ENCODE measurements at regions not wholly inside any gene's neighbourhood (a gene's known extent, or its start where the extent isn't known, plus 50 kb on each side); places are given as distances from the start of the nearest gene placed in this dataset.

GRCh38 chr13:39803156-39803555 is 147.7 kb downstream of the COG6 start:
- H3K27ac Mint-ChIP-seq (ENCODE audit: unreplicated experiment): no peak overlapping the region
- H3K4me1 Mint-ChIP-seq (ENCODE audit: unreplicated experiment): no peaks in the 10 kb centered on the region

GRCh38 chr13:39803851-39804250 is 148.4 kb downstream of the COG6 start:
- Mint-ChIP-seq H3K27me3 (ENCODE audit: unreplicated experiment) (peaks cover 8% of the 10 kb centered on the region), H3K4me3 (ENCODE audit: unreplicated experiment) (no peak overlapping the region), H3K27ac (ENCODE audit: unreplicated experiment) (no peak overlapping the region), H3K9me3 (ENCODE audit: unreplicated experiment) (peaks cover 5% of the 10 kb centered on the region), H3K4me1 (ENCODE audit: unreplicated experiment) (no peaks in the 10 kb centered on the region), H3K36me3 (ENCODE audit: unreplicated experiment) (peaks cover 3% of the 10 kb centered on the region)
- DNase-seq (ENCODE audit: extremely low spot score, unreplicated experiment): no peak
- no peak for TF ChIP-seq CTCF (IDR thresholded peaks at IDR 0.05)

More at GRCh38 chr13:39803156-39803555, 147.7 kb downstream of the COG6 start:
- no peak overlapping the region for H3K4me3 Mint-ChIP-seq (ENCODE audit: unreplicated experiment)
- H3K27me3 Mint-ChIP-seq (ENCODE audit: unreplicated experiment): peaks cover 6% of the 10 kb centered on the region
- TF ChIP-seq CTCF (IDR thresholded peaks at IDR 0.05): no peak
- no peak for DNase-seq (ENCODE audit: extremely low spot score, unreplicated experiment)
- H3K36me3 Mint-ChIP-seq (ENCODE audit: unreplicated experiment): peaks cover 3% of the 10 kb centered on the region
- peaks cover 5% of the 10 kb centered on the region for H3K9me3 Mint-ChIP-seq (ENCODE audit: unreplicated experiment)

GRCh38 chr13:39804332-39805210 is 149.1 kb downstream of the COG6 start:
- no peaks in the 10 kb centered on the region for H3K4me1 Mint-ChIP-seq (ENCODE audit: unreplicated experiment)
- TF ChIP-seq CTCF (IDR thresholded peaks at IDR 0.05): no peak
- no peak overlapping the region for H3K4me3 Mint-ChIP-seq (ENCODE audit: unreplicated experiment)
- DNase-seq (ENCODE audit: extremely low spot score, unreplicated experiment): no peak
- peaks cover 8% of the 10 kb centered on the region for H3K27me3 Mint-ChIP-seq (ENCODE audit: unreplicated experiment)
- peaks cover 5% of the 10 kb centered on the region for H3K9me3 Mint-ChIP-seq (ENCODE audit: unreplicated experiment)
- H3K36me3 Mint-ChIP-seq (ENCODE audit: unreplicated experiment): peaks cover 3% of the 10 kb centered on the region
- no peak overlapping the region for H3K27ac Mint-ChIP-seq (ENCODE audit: unreplicated experiment)

GRCh38 chr13:39809466-39809865 is 154.0 kb downstream of the COG6 start:
- H3K4me3 Mint-ChIP-seq (ENCODE audit: unreplicated experiment): no peak overlapping the region
- no peaks in the 10 kb centered on the region for H3K4me1 Mint-ChIP-seq (ENCODE audit: unreplicated experiment)
- peaks cover 8% of the 10 kb centered on the region for H3K27me3 Mint-ChIP-seq (ENCODE audit: unreplicated experiment)
- no peak overlapping the region for H3K27ac Mint-ChIP-seq (ENCODE audit: unreplicated experiment)
- DNase-seq (ENCODE audit: extremely low spot score, unreplicated experiment): no peak
- H3K9me3 Mint-ChIP-seq (ENCODE audit: unreplicated experiment): no peaks in the 10 kb centered on the region
- no peaks in the 10 kb centered on the region for H3K36me3 Mint-ChIP-seq (ENCODE audit: unreplicated experiment)
- TF ChIP-seq CTCF (IDR thresholded peaks at IDR 0.05): no peak

GRCh38 chr13:39810091-39810877 is 154.8 kb downstream of the COG6 start:
- Mint-ChIP-seq H3K4me1 (ENCODE audit: unreplicated experiment) (no peaks in the 10 kb centered on the region), H3K27ac (ENCODE audit: unreplicated experiment) (no peak overlapping the region), H3K27me3 (ENCODE audit: unreplicated experiment) (peaks cover 8% of the 10 kb centered on the region), H3K36me3 (ENCODE audit: unreplicated experiment) (no peaks in the 10 kb centered on the region), H3K9me3 (ENCODE audit: unreplicated experiment) (no peaks in the 10 kb centered on the region), H3K4me3 (ENCODE audit: unreplicated experiment) (no peak overlapping the region)
- DNase-seq (ENCODE audit: extremely low spot score, unreplicated experiment): no peak
- no peak for TF ChIP-seq CTCF (IDR thresholded peaks at IDR 0.05)
